ENCODE measurements at regions not wholly inside any gene's neighbourhood (a gene's known extent, or its start where the extent isn't known, plus 50 kb on each side); places are given as distances from the start of the nearest gene placed in this dataset.
A peak's percentile ranks its signal among the peaks of the same experiment; 100 is the strongest.

- Histone ChIP-seq H3K4me3 (ENCODE audit: insufficient read depth, low read depth, low read length) (no peak overlapping the region), H3K36me3 (replicated peaks; ENCODE audit: control insufficient read depth, insufficient read depth, low read length) (no peaks in the 10 kb centered on the region), H3K27me3 (ENCODE audit: control insufficient read depth, insufficient read depth, low read length) (no peaks in the 10 kb centered on the region)
- DNase-seq, result no peak
Observed at GRCh38 chr18:68267583-68267982, 447.3 kb downstream of the TMX3 start.

- Histone ChIP-seq H3K36me3 (replicated peaks; ENCODE audit: control insufficient read depth, insufficient read depth, low read length) (no peaks in the 10 kb centered on the region), H3K27me3 (ENCODE audit: control insufficient read depth, insufficient read depth, low read length) (no peaks in the 10 kb centered on the region), H3K4me3 (ENCODE audit: insufficient read depth, low read depth, low read length) (no peak overlapping the region)
- no peak for DNase-seq
Observed at GRCh38 chr18:68263481-68263880, 451.4 kb downstream of the TMX3 start.

- Histone ChIP-seq H3K4me3 (ENCODE audit: insufficient read depth, low read depth, low read length) (no peak overlapping the region), H3K27me3 (ENCODE audit: control insufficient read depth, insufficient read depth, low read length) (no peaks in the 10 kb centered on the region), H3K36me3 (replicated peaks; ENCODE audit: control insufficient read depth, insufficient read depth, low read length) (no peaks in the 10 kb centered on the region)
- no peak for DNase-seq
Observed at GRCh38 chr18:68262690-68263294, 452.1 kb downstream of the TMX3 start.

GRCh38 chr18:68256418-68257067 lies 458.4 kb downstream of the TMX3 start:
- Histone ChIP-seq H3K4me3 (ENCODE audit: insufficient read depth, low read depth, low read length) (no peak overlapping the region), H3K36me3 (replicated peaks; ENCODE audit: control insufficient read depth, insufficient read depth, low read length) (no peaks in the 10 kb centered on the region), H3K27me3 (ENCODE audit: control insufficient read depth, insufficient read depth, low read length) (no peaks in the 10 kb centered on the region)
- DNase-seq, result no peak

- Histone ChIP-seq H3K4me3 (ENCODE audit: insufficient read depth, low read depth, low read length) (no peak overlapping the region), H3K36me3 (replicated peaks; ENCODE audit: control insufficient read depth, insufficient read depth, low read length) (no peaks in the 10 kb centered on the region), H3K27me3 (ENCODE audit: control insufficient read depth, insufficient read depth, low read length) (no peaks in the 10 kb centered on the region)
- DNase-seq, result no peak
Observed at GRCh38 chr18:68244786-68245185, 470.1 kb downstream of the TMX3 start.

- Histone ChIP-seq H3K4me3 (ENCODE audit: insufficient read depth, low read depth, low read length) (no peak overlapping the region), H3K36me3 (replicated peaks; ENCODE audit: control insufficient read depth, insufficient read depth, low read length) (no peaks in the 10 kb centered on the region), H3K27me3 (ENCODE audit: control insufficient read depth, insufficient read depth, low read length) (no peaks in the 10 kb centered on the region)
- DNase-seq, result no peak
Observed at GRCh38 chr18:68241881-68242280, 473.0 kb downstream of the TMX3 start.

- Histone ChIP-seq H3K4me3 (ENCODE audit: insufficient read depth, low read depth, low read length) (no peak overlapping the region), H3K27me3 (ENCODE audit: control insufficient read depth, insufficient read depth, low read length) (no peaks in the 10 kb centered on the region), H3K36me3 (replicated peaks; ENCODE audit: control insufficient read depth, insufficient read depth, low read length) (no peaks in the 10 kb centered on the region)
- no peak for DNase-seq
Observed at GRCh38 chr18:68234676-68235075, 480.2 kb downstream of the TMX3 start.

GRCh38 chr18:68234131-68234530 lies 480.8 kb downstream of the TMX3 start:
- no peak for DNase-seq
- Histone ChIP-seq H3K36me3 (replicated peaks; ENCODE audit: control insufficient read depth, insufficient read depth, low read length) (no peaks in the 10 kb centered on the region), H3K27me3 (ENCODE audit: control insufficient read depth, insufficient read depth, low read length) (no peaks in the 10 kb centered on the region), H3K4me3 (ENCODE audit: insufficient read depth, low read depth, low read length) (no peak overlapping the region)

GRCh38 chr18:68233018-68233417 lies 481.9 kb downstream of the TMX3 start:
- DNase-seq, result no peak
- H3K27me3 ChIP-seq (ENCODE audit: control insufficient read depth, insufficient read depth, low read length), result no peaks in the 10 kb centered on the region
- H3K4me3 ChIP-seq (ENCODE audit: insufficient read depth, low read depth, low read length), result no peak overlapping the region
- H3K36me3 ChIP-seq (replicated peaks; ENCODE audit: control insufficient read depth, insufficient read depth, low read length), result no peaks in the 10 kb centered on the region

GRCh38 chr18:68229351-68229750 lies 485.6 kb downstream of the TMX3 start:
- H3K4me3 ChIP-seq (ENCODE audit: insufficient read depth, low read depth, low read length), result no peak overlapping the region
- no peaks in the 10 kb centered on the region for H3K27me3 ChIP-seq (ENCODE audit: control insufficient read depth, insufficient read depth, low read length)
- DNase-seq, result no peak
- no peaks in the 10 kb centered on the region for H3K36me3 ChIP-seq (replicated peaks; ENCODE audit: control insufficient read depth, insufficient read depth, low read length)

GRCh38 chr18:68221111-68221724 lies 493.7 kb downstream of the TMX3 start:
- Histone ChIP-seq H3K4me3 (ENCODE audit: insufficient read depth, low read depth, low read length) (no peak overlapping the region), H3K27me3 (ENCODE audit: control insufficient read depth, insufficient read depth, low read length) (no peaks in the 10 kb centered on the region), H3K36me3 (replicated peaks; ENCODE audit: control insufficient read depth, insufficient read depth, low read length) (no peaks in the 10 kb centered on the region)
- peak; percentile 3 for DNase-seq

GRCh38 chr18:68220458-68220857 lies 494.4 kb downstream of the TMX3 start:
- Histone ChIP-seq H3K27me3 (ENCODE audit: control insufficient read depth, insufficient read depth, low read length) (no peaks in the 10 kb centered on the region), H3K4me3 (ENCODE audit: insufficient read depth, low read depth, low read length) (no peak overlapping the region), H3K36me3 (replicated peaks; ENCODE audit: control insufficient read depth, insufficient read depth, low read length) (no peaks in the 10 kb centered on the region)
- no peak for DNase-seq

- no peak for DNase-seq
- Histone ChIP-seq H3K36me3 (replicated peaks; ENCODE audit: control insufficient read depth, insufficient read depth, low read length) (no peaks in the 10 kb centered on the region), H3K27me3 (ENCODE audit: control insufficient read depth, insufficient read depth, low read length) (no peaks in the 10 kb centered on the region), H3K4me3 (ENCODE audit: insufficient read depth, low read depth, low read length) (no peak overlapping the region)
Observed at GRCh38 chr18:68219872-68220271, 495.0 kb downstream of the TMX3 start.

GRCh38 chr18:68219274-68219673 lies 495.6 kb downstream of the TMX3 start:
- Histone ChIP-seq H3K36me3 (replicated peaks; ENCODE audit: control insufficient read depth, insufficient read depth, low read length) (no peaks in the 10 kb centered on the region), H3K4me3 (ENCODE audit: insufficient read depth, low read depth, low read length) (no peak overlapping the region), H3K27me3 (ENCODE audit: control insufficient read depth, insufficient read depth, low read length) (no peaks in the 10 kb centered on the region)
- no peak for DNase-seq

GRCh38 chr18:68215931-68216330 lies 499.0 kb downstream of the TMX3 start:
- Histone ChIP-seq H3K36me3 (replicated peaks; ENCODE audit: control insufficient read depth, insufficient read depth, low read length) (no peaks in the 10 kb centered on the region), H3K4me3 (ENCODE audit: insufficient read depth, low read depth, low read length) (no peak overlapping the region), H3K27me3 (ENCODE audit: control insufficient read depth, insufficient read depth, low read length) (no peaks in the 10 kb centered on the region)
- no peak for DNase-seq
